Testis (tissue), 2 donors: ENCODE measurements at regions not wholly inside any gene's neighbourhood (a gene's known extent, or its start where the extent isn't known, plus 50 kb on each side); places are given as distances from the start of the nearest gene placed in this dataset.

Experiments
- CTCF ChIP-seq, 3 experiments: fragments of 450-650 bp in 2 of 3; fragments of 200-600 bp in 1 of 3; sonication (generic) in 1 of 3; IDR thresholded peaks; one replicate each; pipeline ENCODE4 v1.5.1; 2016 to 2019; ENCODE audit warnings: antibody characterized with exemption in 3 of 3, mild to moderate bottlenecking in 2 of 3, moderate library complexity in 1 of 3
- POLR2A ChIP-seq: fragments of 450-650 bp; IDR thresholded peaks from one replicate; pipeline ENCODE4 v1.6.1; 2017; ENCODE audit warnings: antibody characterized with exemption, mild to moderate bottlenecking, moderate library complexity

DNA sequence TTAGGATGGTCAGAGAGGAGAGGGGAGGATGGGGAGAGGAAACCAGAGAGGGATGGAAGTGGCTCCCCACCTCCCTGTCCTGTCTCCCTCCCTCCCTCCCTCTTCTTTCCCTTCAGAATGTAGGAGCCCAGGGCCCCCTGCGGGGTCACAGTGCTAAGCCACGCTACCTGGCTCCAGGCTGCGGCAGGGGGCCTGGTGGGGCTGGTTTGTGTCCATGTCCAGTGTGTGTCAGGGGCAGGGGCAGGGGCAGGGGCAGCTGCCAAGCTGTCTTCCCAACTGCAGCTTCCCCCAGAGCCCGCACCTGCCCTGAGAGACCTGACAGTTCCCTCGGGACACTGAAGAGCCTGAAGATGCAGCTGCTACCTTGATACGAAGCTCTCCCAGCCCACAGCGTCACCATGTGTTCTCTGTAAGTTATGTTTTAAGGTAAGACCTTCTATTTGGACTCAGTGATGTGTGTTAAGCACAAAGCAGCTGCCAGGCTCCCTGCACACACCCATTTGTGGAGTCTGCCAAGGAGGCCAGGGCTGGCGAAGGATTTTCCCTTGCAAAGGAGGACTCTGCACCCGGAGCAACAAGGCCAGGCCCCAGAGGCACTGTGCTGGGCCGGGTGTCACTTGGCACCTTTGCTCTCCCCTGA lies 121.8 kb upstream of the SMAD3 start:
- TF ChIP-seq CTCF (IDR thresholded peaks at IDR 0.05) (no peak), POLR2A (no peak)
